GM12878 (cell line): ENCODE measurements at regions not wholly inside any gene's neighbourhood (a gene's known extent, or its start where the extent isn't known, plus 50 kb on each side); places are given as distances from the start of the nearest gene placed in this dataset.

Experiments used
- ATAC-seq: fragments of 200-7000 bp; cut with Tn5 transposase; 3 replicates; pipeline ENCODE4 v1.9.1; 2020; ENCODE audit warnings: mild to moderate bottlenecking, moderate library complexity
- BruUV-seq: library from RNA; stranded (reverse); fragments of 400-500 nt; replicated peaks from 2 replicates; lab custom pipeline; 2021; lab: Mats Ljungman, UMichigan
- CTCF ChIA-PET: fragments of 300-600 bp; sonication (Branson Sonifier 250); formaldehyde crosslinking; extraction: SDS; loops from one replicate; lab custom pipeline; 2021; ENCODE audit warnings: inconsistent platforms; lab: Yijun Ruan, JAX
- POLR2A ChIA-PET: fragments of 350-600 bp; formaldehyde crosslinking; extraction: SDS; loops from one replicate; lab custom pipeline; 2021; ENCODE audit warnings: inconsistent platforms; lab: Charles Lee
- RAD21 ChIA-PET: fragments of 300-600 bp; sonication (Branson Sonifier 250); formaldehyde crosslinking; loops from one replicate; lab custom pipeline; 2023; ENCODE audit warnings: antibody characterized with exemption; ENCODE audit not compliant: unreplicated experiment; lab: Charles Lee
- SMC1A ChIA-PET: fragments of 300-600 bp; sonication (Branson Sonifier 250); formaldehyde crosslinking; loops from one replicate; lab custom pipeline; 2023; ENCODE audit not compliant: unreplicated experiment, uncharacterized antibody; lab: Charles Lee
- DNase-seq: peaks from one replicate; pipeline ENCODE4 v3.0.0-alpha.2; 2011; ENCODE audit warnings: low read depth, low spot score
- FAIRE-seq: peaks from 3 replicates; lab custom pipeline; 2011; peaks lifted over from hg19 to GRCh38; lab: Jason Lieb, UNC
- H2AFZ ChIP-seq: 2 replicates; pipeline ENCODE4 v1.6.0; 2011; ENCODE audit warnings: low read depth, low read length, control low read depth; ENCODE audit not compliant: control insufficient read depth
- H3K27ac ChIP-seq: 2 replicates; pipeline ENCODE4 v1.5.1; 2011; ENCODE audit warnings: control low read depth; ENCODE audit not compliant: control insufficient read depth, insufficient read depth
- H3K27me3 ChIP-seq, 2 experiments: replicated peaks in 1 of 2; 2 replicates each; pipeline versions ENCODE4 v1.6.0 to v1.6.1; 2011; ENCODE audit warnings: low read length in 1 of 2; ENCODE audit not compliant: control insufficient read depth in 2 of 2, insufficient read depth in 2 of 2
- H3K36me3 ChIP-seq, 2 experiments: 2 replicates each; pipeline ENCODE4 v1.5.1; 2011; ENCODE audit warnings: low read length in 1 of 2; ENCODE audit not compliant: control insufficient read depth in 2 of 2, insufficient read depth in 2 of 2
- H3K4me1 ChIP-seq: 2 replicates; pipeline ENCODE4 v1.6.1; 2011; ENCODE audit warnings: mild to moderate bottlenecking, low read length, moderate library complexity, mixed read lengths; ENCODE audit not compliant: control insufficient read depth, insufficient read depth
- H3K4me2 ChIP-seq: 2 replicates; pipeline ENCODE4 v1.6.0; 2011; ENCODE audit warnings: control low read depth; ENCODE audit not compliant: control insufficient read depth, insufficient read depth
- H3K4me3 ChIP-seq: fragments of 200-600 bp; sonication (generic); 2 replicates; pipeline ENCODE4 v1.5.1; 2016
- H3K79me2 ChIP-seq: 2 replicates; pipeline ENCODE4 v1.6.0; 2011; ENCODE audit warnings: low read length; ENCODE audit not compliant: control insufficient read depth, insufficient read depth
- H3K9ac ChIP-seq: 2 replicates; pipeline ENCODE4 v1.8.0; 2011; ENCODE audit warnings: low read length, control low read depth, mixed read lengths; ENCODE audit not compliant: control insufficient read depth, insufficient read depth
- H3K9me3 ChIP-seq: replicated peaks from 3 replicates; pipeline ENCODE4 v1.5.1; 2011; ENCODE audit warnings: mild to moderate bottlenecking, low read length; ENCODE audit not compliant: control insufficient read depth, insufficient read depth
- H4K20me1 ChIP-seq: 2 replicates; pipeline ENCODE4 v1.6.0; 2011; ENCODE audit not compliant: control insufficient read depth, insufficient read depth
- ATF7 ChIP-seq: fragments of 450-650 bp; IDR thresholded peaks from 2 replicates; pipeline ENCODE4 v1.6.1; 2016; ENCODE audit warnings: low read depth, mild to moderate bottlenecking
- BACH1 ChIP-seq: fragments of 450-650 bp; IDR thresholded peaks from 2 replicates; pipeline ENCODE4 v1.6.1; 2017; ENCODE audit warnings: mild to moderate bottlenecking, borderline replicate concordance
- CTCF ChIP-seq, 3 experiments: IDR thresholded peaks in 2 of 3; conservative IDR thresholded peaks in 1 of 3; 2 replicates each; pipeline ENCODE4 v1.5.1; 2011; ENCODE audit warnings: low read depth in 3 of 3, low read length in 3 of 3, mild to moderate bottlenecking in 3 of 3, control low read depth in 2 of 3, moderate library complexity in 2 of 3, inconsistent platforms in 1 of 3, mixed read lengths in 1 of 3; ENCODE audit not compliant: control insufficient read depth in 2 of 3, insufficient read depth in 1 of 3; ENCODE audit errors: extremely low read depth in 1 of 3
- DPF2 ChIP-seq: fragments of 450-650 bp; IDR thresholded peaks from 2 replicates; pipeline ENCODE4 v1.6.1; 2017; ENCODE audit warnings: mild to moderate bottlenecking
- EED ChIP-seq: sonication (generic); IDR thresholded peaks from 2 replicates; pipeline ENCODE4 v1.6.1; 2016; ENCODE audit warnings: antibody characterized with exemption, low read depth
- KLF5 ChIP-seq: fragments of 450-650 bp; IDR thresholded peaks from 2 replicates; pipeline ENCODE4 v1.6.1; 2014; ENCODE audit warnings: mild to moderate bottlenecking; ENCODE audit not compliant: partially characterized antibody
- MAX ChIP-seq: IDR thresholded peaks from 2 replicates; pipeline ENCODE4 v1.6.1; 2012; ENCODE audit warnings: low read depth, low read length, improper control_type of control experiment
- NKRF ChIP-seq: fragments of 450-650 bp; conservative IDR thresholded peaks from 2 replicates; pipeline ENCODE4 v1.6.1; 2017; ENCODE audit warnings: mild to moderate bottlenecking, moderate library complexity
- PAX5 ChIP-seq: IDR thresholded peaks from 2 replicates; pipeline ENCODE4 v1.6.1; 2011; ENCODE audit warnings: low read depth, low read length, borderline replicate concordance
- PAX8 ChIP-seq: fragments of 450-650 bp; IDR thresholded peaks from 2 replicates; pipeline ENCODE4 v1.6.1; 2017; ENCODE audit warnings: mild to moderate bottlenecking, moderate library complexity
- POLR2AphosphoS2 ChIP-seq: IDR thresholded peaks from 2 replicates; pipeline ENCODE4 v1.6.1; 2011; ENCODE audit warnings: low read depth, mild to moderate bottlenecking, low read length, improper control_type of control experiment, moderate library complexity
- POLR2AphosphoS5 ChIP-seq: IDR thresholded peaks from 2 replicates; pipeline ENCODE4 v1.6.1; 2011; ENCODE audit warnings: mild to moderate bottlenecking, low read length, inconsistent platforms
- RELB ChIP-seq: fragments of 450-650 bp; IDR thresholded peaks from 2 replicates; pipeline ENCODE4 v1.6.1; 2017; ENCODE audit warnings: low read depth, mild to moderate bottlenecking, moderate library complexity
- SUPT20H ChIP-seq: IDR thresholded peaks from 2 replicates; pipeline ENCODE4 v1.6.1; 2011; ENCODE audit warnings: low read depth, mild to moderate bottlenecking, low read length, moderate library complexity, borderline replicate concordance; ENCODE audit not compliant: control insufficient read depth
- ZNF622 ChIP-seq: fragments of 450-650 bp; IDR thresholded peaks from 2 replicates; pipeline ENCODE4 v1.6.1; 2017; ENCODE audit warnings: mild to moderate bottlenecking, inconsistent platforms
- ZNF687 ChIP-seq: fragments of 450-650 bp; IDR thresholded peaks from 2 replicates; pipeline ENCODE4 v1.6.1; 2017; ENCODE audit warnings: mild to moderate bottlenecking, moderate library complexity
- WGBS: methylation state at CpG from one replicate; pipeline ENCODE4 v1.1.6; 2016; ENCODE audit warnings: low lambda C conversion rate; ENCODE audit not compliant: insufficient replicate concordance, insufficient coverage; ENCODE audit errors: missing lambda C conversion rate; 5-methylcytosine and 5-hydroxymethylcytosine counted together
- in situ Hi-C: fragments of 300-500 bp; cut with MboI; formaldehyde crosslinking; loops from 9 replicates; pipeline ENCODE4 v1.14.3; 2018; ENCODE audit warnings: mixed read lengths
- intact Hi-C: fragments of 100-400 bp; cut with micrococcal nuclease; formaldehyde crosslinking; loops from one replicate; pipeline ENCODE4 v1.14.2; 2022; ENCODE audit not compliant: unreplicated experiment

GRCh38 chr10:128468462-128468861 is 342.2 kb upstream of the MKI67 start:
- no peak for FAIRE-seq
- no peaks in the 10 kb centered on the region for H3K27me3 ChIP-seq
- H3K9ac ChIP-seq, result no peak overlapping the region
- no peak for DNase-seq
- H2AFZ ChIP-seq, result no peak overlapping the region
- no peaks in the 10 kb centered on the region for H3K79me2 ChIP-seq
- no peak overlapping the region for H3K4me2 ChIP-seq
- POLR2A ChIA-PET, result no interaction called here
- CTCF ChIA-PET, result no interaction called here
- H3K9me3 ChIP-seq, result peaks cover 2% of the 10 kb centered on the region
- intact Hi-C loops (no loop called here), in situ Hi-C loops (no loop called here)
- H3K4me3 ChIP-seq, result no peak overlapping the region
- SMC1A ChIA-PET, result no interaction called here
- H4K20me1 ChIP-seq, result no peaks in the 10 kb centered on the region
- 4% methylated on average over 7 of the region's 7 CpGs for WGBS
- no peaks in the 10 kb centered on the region for H3K4me1 ChIP-seq
- no peak overlapping the region for H3K27ac ChIP-seq
- RAD21 ChIA-PET, result no interaction called here
- ATAC-seq, result no peak
- no peaks in the 10 kb centered on the region for H3K36me3 ChIP-seq
- BruUV-seq, result no TSS peak
- TF ChIP-seq ZNF687 (no peak), ATF7 (no peak), POLR2AphosphoS2 (no peak), MAX (no peak), CTCF (IDR thresholded peaks at IDR 0.05 in 2 of 3, conservative IDR thresholded peaks at IDR 0.05 in 1 of 3; ENCODE audit: control insufficient read depth in 2 of 3, extremely low read depth in 1 of 3, insufficient read depth in 1 of 3, low read depth in 3 of 3, low read length in 3 of 3) (no peak), BACH1 (no peak), PAX8 (no peak), EED (no peak), DPF2 (no peak), ZNF622 (no peak), NKRF (no peak), SUPT20H (no peak), KLF5 (no peak), POLR2AphosphoS5 (no peak), RELB (no peak), PAX5 (no peak)
